HuH-7.5 (cell line): ENCODE measurements at regions not wholly inside any gene's neighbourhood (a gene's known extent, or its start where the extent isn't known, plus 50 kb on each side); places are given as distances from the start of the nearest gene placed in this dataset.

Experiments
- DNase-seq: peaks from one replicate; pipeline ENCODE4 v3.0.0; 2011; ENCODE audit warnings: low spot score

- no peak for DNase-seq
Measured at GRCh38 chr6:105964979-105965760, 121.0 kb upstream of the PRDM1 start.

DNA sequence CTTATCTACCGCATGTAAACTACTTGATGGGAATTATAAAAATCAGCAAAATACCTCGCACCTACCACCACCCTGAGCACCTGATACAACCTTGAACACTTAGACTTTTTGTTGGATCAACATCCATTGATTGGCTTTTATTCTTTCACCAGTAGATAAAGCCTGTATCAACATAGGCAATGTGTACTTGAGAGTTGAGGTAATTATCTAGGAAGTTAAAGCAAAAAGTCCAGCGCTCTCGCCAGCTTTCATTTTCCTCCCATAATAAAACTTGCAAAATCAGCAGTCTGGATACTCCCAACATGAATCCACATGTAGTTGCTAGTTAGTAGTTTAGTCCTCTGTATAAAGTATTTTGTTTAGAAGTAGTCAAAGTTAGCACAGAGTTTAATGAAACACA is 132.0 kb upstream of the PRDM1 start:
- DNase-seq: no peak

GRCh38 chr6:105952772-105953690 is 133.1 kb upstream of the PRDM1 start:
- DNase-seq: no peak

GRCh38 chr6:105952326-105952725 is 133.8 kb upstream of the PRDM1 start:
- no peak for DNase-seq

DNA sequence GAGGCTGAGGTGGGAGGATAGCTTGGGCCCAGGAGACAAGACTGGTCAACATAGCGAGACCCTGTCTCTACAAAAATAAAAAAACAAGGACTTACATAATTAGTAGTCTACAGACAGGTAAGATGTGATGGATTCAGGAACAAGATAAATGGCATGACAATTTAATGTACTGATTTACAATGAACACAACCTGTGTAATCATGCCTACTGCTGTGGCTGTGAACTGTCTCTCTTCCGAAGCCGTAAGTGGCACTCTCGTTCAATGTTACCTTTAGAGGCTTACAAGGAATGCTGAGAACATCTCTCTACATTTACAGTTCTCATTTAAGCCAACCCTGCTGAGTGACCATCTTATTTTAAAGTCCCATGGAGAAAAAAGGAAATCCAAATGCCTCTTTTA is 134.8 kb upstream of the PRDM1 start:
- no peak for DNase-seq

- no peak for DNase-seq
Measured at GRCh38 chr6:105949869-105950268, 136.3 kb upstream of the PRDM1 start.

DNA sequence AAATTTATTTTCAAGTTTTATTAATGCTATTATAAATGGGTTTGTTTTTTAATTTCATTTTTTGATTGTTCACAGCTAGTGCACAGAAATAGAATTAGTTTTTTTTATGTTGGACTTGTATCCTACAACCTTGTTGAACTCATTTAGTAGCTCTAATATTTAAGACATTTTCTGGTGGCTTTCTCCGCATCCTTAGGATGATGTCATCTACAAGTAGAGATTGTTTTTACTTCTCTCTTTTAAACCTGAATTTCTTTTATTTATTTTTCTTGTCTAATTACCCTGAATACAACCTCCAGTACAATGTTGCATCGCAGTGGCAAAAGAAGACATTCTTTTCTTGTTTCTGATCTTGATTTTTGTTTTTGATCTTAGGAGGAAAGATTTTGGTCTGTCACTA is 142.6 kb upstream of the PRDM1 start:
- DNase-seq: no peak

- no peak for DNase-seq
Measured at GRCh38 chr6:105941621-105942412, 144.3 kb upstream of the PRDM1 start.

GRCh38 chr6:105940990-105941389 is 145.1 kb upstream of the PRDM1 start:
- DNase-seq: no peak

- DNase-seq: no peak
Measured at GRCh38 chr6:105936972-105937371, 149.2 kb upstream of the PRDM1 start.

- DNase-seq: no peak
Measured at GRCh38 chr6:105935416-105935815, 150.7 kb upstream of the PRDM1 start.

- no peak for DNase-seq
Measured at GRCh38 chr6:105934708-105935107, 151.4 kb upstream of the PRDM1 start.

- no peak for DNase-seq
Measured at GRCh38 chr6:105932440-105932839, 153.7 kb upstream of the PRDM1 start.

- DNase-seq: no peak
Measured at GRCh38 chr6:105929626-105930025, 156.5 kb upstream of the PRDM1 start.

GRCh38 chr6:105926318-105926717 is 159.8 kb upstream of the PRDM1 start:
- DNase-seq: no peak

GRCh38 chr6:105925706-105926105 is 160.4 kb upstream of the PRDM1 start:
- DNase-seq: no peak

DNA sequence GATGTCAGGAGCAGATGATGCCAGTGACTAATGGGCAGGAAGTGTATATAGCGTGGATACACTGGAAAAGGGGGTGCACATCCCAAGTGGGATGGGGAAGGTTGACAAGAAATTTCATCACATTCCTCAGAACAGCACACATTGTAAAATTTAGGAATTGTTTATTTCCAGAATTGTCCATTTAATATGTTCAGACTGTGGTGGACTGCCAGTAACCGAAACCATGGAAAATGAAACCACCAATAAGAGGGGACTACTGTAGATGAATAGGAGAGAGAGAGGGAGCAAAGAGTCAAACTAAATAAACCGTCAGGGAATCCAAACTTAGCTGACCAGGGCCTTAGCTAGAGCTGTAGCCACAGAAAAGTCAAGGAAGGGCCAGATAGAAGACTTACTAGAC is 164.4 kb upstream of the PRDM1 start:
- DNase-seq: no peak

- no peak for DNase-seq
Measured at GRCh38 chr6:105920071-105920470, 166.1 kb upstream of the PRDM1 start.

DNA sequence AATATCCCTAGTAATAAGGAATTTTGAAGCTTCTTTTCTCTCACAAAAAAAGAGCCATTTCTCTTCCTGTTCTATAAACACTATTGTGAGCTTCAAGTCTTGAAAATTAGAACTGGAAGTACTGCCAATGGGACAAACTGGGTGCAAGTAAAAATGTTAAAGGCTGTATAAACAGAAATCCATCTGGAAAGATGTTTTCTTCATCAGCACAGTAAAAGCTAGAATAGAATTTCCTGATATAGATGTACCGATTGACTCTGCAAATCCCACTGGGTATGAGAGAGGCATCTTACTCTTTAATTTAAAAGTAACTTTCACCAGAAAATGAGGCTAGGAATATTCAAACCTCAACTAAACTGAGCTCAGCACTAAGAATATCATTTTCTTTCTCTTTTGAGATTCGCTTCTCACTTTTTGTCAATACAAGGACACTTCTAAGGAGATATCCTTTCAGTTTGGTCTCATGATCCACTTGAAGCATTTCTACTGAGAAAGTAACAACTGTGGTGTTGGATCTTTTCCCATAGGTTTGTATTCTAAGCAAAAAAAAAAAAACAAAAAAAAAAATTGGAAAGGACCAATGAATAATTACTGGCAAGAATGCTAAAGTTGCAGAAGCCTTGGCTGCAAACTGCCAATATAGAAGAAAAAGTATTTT is 169.0 kb upstream of the PRDM1 start:
- no peak for DNase-seq

- no peak for DNase-seq
Measured at GRCh38 chr6:105911106-105911629, 175.0 kb upstream of the PRDM1 start.

- DNase-seq: no peak
Measured at GRCh38 chr6:105909106-105909505, 177.0 kb upstream of the PRDM1 start.

GRCh38 chr6:105907991-105908390 is 178.1 kb upstream of the PRDM1 start:
- DNase-seq: no peak
